Loucy (cell line): ENCODE measurements at regions not wholly inside any gene's neighbourhood (a gene's known extent, or its start where the extent isn't known, plus 50 kb on each side); places are given as distances from the start of the nearest gene placed in this dataset.
"Not testable (repeated sequence)": the region's sequence is repeated elsewhere in the genome, so short reads cannot be mapped to it uniquely, and the experiment has no call there.

Experiments used
- H2AFZ ChIP-seq: fragments of 200-600 bp; sonication (generic); 2 replicates; pipeline ENCODE4 v1.6.0; 2016; ENCODE audit warnings: antibody characterized with exemption, mild to moderate bottlenecking, low read length, moderate library complexity
- H3F3A ChIP-seq: fragments of 200-600 bp; 2 replicates; pipeline ENCODE4 v1.6.0; 2016; ENCODE audit warnings: antibody characterized with exemption, low read depth, mild to moderate bottlenecking
- H3K27me3 ChIP-seq: fragments of 200-600 bp; sonication (generic); 2 replicates; pipeline ENCODE4 v1.6.1; 2014; ENCODE audit warnings: low read length, mild to moderate bottlenecking; ENCODE audit not compliant: insufficient read depth, poor library complexity, severe bottlenecking
- H3K36me3 ChIP-seq: fragments of 200-600 bp; sonication (generic); 2 replicates; pipeline ENCODE4 v1.6.1; 2016; ENCODE audit warnings: low read length; ENCODE audit not compliant: insufficient read depth
- H3K4me1 ChIP-seq: fragments of 200-600 bp; sonication (generic); 2 replicates; pipeline ENCODE4 v1.5.1; 2014; ENCODE audit warnings: low read length, mild to moderate bottlenecking; ENCODE audit not compliant: insufficient read depth, poor library complexity, severe bottlenecking
- H3K4me2 ChIP-seq: fragments of 200-600 bp; sonication (generic); 2 replicates; pipeline ENCODE4 v1.6.0; 2014; ENCODE audit warnings: antibody characterized with exemption, low read length, low read depth, mild to moderate bottlenecking; ENCODE audit not compliant: poor library complexity, severe bottlenecking
- H3K4me3 ChIP-seq: fragments of 200-600 bp; sonication (generic); 2 replicates; pipeline ENCODE4 v1.5.1; 2014; ENCODE audit warnings: low read length, mild to moderate bottlenecking, mixed read lengths; ENCODE audit not compliant: poor library complexity, severe bottlenecking
- H3K79me2 ChIP-seq: fragments of 200-600 bp; sonication (generic); 2 replicates; pipeline ENCODE4 v1.6.1; 2014; ENCODE audit warnings: low read length; ENCODE audit not compliant: insufficient read depth
- H3K9ac ChIP-seq: fragments of 200-600 bp; sonication (generic); 2 replicates; pipeline ENCODE4 v1.6.0; 2014; ENCODE audit warnings: mild to moderate bottlenecking, low read depth, low read length, moderate library complexity; ENCODE audit not compliant: poor library complexity, severe bottlenecking
- H3K9me2 ChIP-seq: fragments of 200-600 bp; sonication (generic); replicated peaks from 2 replicates; pipeline ENCODE4 v1.6.1; 2016; ENCODE audit warnings: low read depth, low read length, mixed read lengths
- H3K9me3 ChIP-seq: fragments of 200-600 bp; sonication (generic); 2 replicates; pipeline ENCODE4 v1.6.1; 2014; ENCODE audit warnings: mild to moderate bottlenecking, antibody characterized with exemption, low read length, low read depth; ENCODE audit not compliant: insufficient read depth
- H4K20me1 ChIP-seq: fragments of 200-600 bp; sonication (generic); 2 replicates; pipeline ENCODE4 v1.6.0; 2014; ENCODE audit warnings: antibody characterized with exemption, low read length, mild to moderate bottlenecking; ENCODE audit not compliant: insufficient read depth, poor library complexity, severe bottlenecking
- EZH2phosphoT487 ChIP-seq: fragments of 200-600 bp; IDR thresholded peaks from 2 replicates; pipeline ENCODE4 v1.6.1; 2018; ENCODE audit warnings: antibody characterized with exemption, mild to moderate bottlenecking, moderate library complexity, borderline replicate concordance
- TF ChIP-seq, protein P1 (sequence below): fragments of 200-600 bp; sonication (generic); conservative IDR thresholded peaks from 2 replicates; pipeline ENCODE4 v1.5.1; 2014; ENCODE audit warnings: mild to moderate bottlenecking, antibody characterized with exemption, low read length

- H3K9me3 ChIP-seq = no peaks in the 10 kb centered on the region
- TF ChIP-seq, protein P1, sequence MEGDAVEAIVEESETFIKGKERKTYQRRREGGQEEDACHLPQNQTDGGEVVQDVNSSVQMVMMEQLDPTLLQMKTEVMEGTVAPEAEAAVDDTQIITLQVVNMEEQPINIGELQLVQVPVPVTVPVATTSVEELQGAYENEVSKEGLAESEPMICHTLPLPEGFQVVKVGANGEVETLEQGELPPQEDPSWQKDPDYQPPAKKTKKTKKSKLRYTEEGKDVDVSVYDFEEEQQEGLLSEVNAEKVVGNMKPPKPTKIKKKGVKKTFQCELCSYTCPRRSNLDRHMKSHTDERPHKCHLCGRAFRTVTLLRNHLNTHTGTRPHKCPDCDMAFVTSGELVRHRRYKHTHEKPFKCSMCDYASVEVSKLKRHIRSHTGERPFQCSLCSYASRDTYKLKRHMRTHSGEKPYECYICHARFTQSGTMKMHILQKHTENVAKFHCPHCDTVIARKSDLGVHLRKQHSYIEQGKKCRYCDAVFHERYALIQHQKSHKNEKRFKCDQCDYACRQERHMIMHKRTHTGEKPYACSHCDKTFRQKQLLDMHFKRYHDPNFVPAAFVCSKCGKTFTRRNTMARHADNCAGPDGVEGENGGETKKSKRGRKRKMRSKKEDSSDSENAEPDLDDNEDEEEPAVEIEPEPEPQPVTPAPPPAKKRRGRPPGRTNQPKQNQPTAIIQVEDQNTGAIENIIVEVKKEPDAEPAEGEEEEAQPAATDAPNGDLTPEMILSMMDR = no peak
- TF ChIP-seq EZH2phosphoT487 = no peak
- no peak overlapping the region for H3K4me2 ChIP-seq
- no peak overlapping the region for H3K9ac ChIP-seq
- H3K36me3 ChIP-seq = no peaks in the 10 kb centered on the region
- no peak overlapping the region for H3K4me3 ChIP-seq
- no peaks in the 10 kb centered on the region for H3K27me3 ChIP-seq
- no peaks in the 10 kb centered on the region for H4K20me1 ChIP-seq
- no peaks in the 10 kb centered on the region for H3K79me2 ChIP-seq
- H3K4me1 ChIP-seq = no peaks in the 10 kb centered on the region
- no peak overlapping the region for H2AFZ ChIP-seq
- no peaks in the 10 kb centered on the region for H3F3A ChIP-seq
- no peaks in the 10 kb centered on the region for H3K9me2 ChIP-seq
Observed at GRCh38 chr16:10265770-10266615, 83.8 kb upstream of the GRIN2A start.

- Histone ChIP-seq H3K79me2 (no peaks in the 10 kb centered on the region), H3K4me1 (no peaks in the 10 kb centered on the region), H3K4me3 (no peak overlapping the region), H3K9me2 (no peaks in the 10 kb centered on the region), H4K20me1 (no peaks in the 10 kb centered on the region), H3K9ac (no peak overlapping the region), H3K9me3 (no peaks in the 10 kb centered on the region), H3K4me2 (no peak overlapping the region), H2AFZ (no peak overlapping the region), H3F3A (no peaks in the 10 kb centered on the region), H3K27me3 (no peaks in the 10 kb centered on the region), H3K36me3 (no peaks in the 10 kb centered on the region)
- TF ChIP-seq, protein P1 = no peak
Observed at GRCh38 chr16:10266809-10267208, 84.6 kb upstream of the GRIN2A start.

- no peaks in the 10 kb centered on the region for H3K36me3 ChIP-seq
- no peaks in the 10 kb centered on the region for H3F3A ChIP-seq
- TF ChIP-seq EZH2phosphoT487 = no peak
- TF ChIP-seq, protein P1 = no peak
- H3K9ac ChIP-seq = no peak overlapping the region
- H3K9me3 ChIP-seq = no peaks in the 10 kb centered on the region
- no peaks in the 10 kb centered on the region for H3K9me2 ChIP-seq
- H3K4me1 ChIP-seq = no peaks in the 10 kb centered on the region
- H3K4me2 ChIP-seq = no peak overlapping the region
- H2AFZ ChIP-seq = no peak overlapping the region
- H3K79me2 ChIP-seq = no peaks in the 10 kb centered on the region
- no peak overlapping the region for H3K4me3 ChIP-seq
- no peaks in the 10 kb centered on the region for H3K27me3 ChIP-seq
- H4K20me1 ChIP-seq = no peaks in the 10 kb centered on the region
Observed at GRCh38 chr16:10269632-10270031, 87.4 kb upstream of the GRIN2A start.

DNA sequence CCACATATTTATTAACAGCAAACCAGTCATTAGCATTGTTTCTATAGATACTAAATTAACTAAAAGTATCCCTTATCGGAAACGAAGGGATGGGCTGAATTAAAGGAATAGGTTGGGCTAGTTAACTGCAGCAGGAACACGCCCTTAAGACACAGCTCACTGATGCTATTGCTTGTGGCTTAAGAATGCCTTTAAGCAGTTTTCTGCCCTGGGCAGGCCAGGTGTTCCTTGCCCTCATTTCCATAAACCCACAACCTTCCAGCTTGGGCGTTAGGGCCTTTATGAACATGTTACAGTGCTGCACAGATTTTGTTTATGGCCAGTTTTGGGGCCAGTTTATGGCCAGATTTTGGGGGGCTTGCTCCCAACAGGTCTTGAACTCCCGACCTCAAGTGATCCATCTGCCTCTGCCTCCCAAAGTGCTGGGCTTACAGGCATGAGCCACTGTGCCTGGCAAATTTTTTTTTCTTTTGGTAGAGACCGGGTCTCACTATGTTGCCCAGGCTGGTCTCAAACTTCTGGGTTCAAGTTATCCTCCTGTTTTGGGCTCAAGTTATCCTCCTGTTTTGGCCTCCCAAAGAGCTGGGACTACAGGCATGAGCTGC is 90.1 kb upstream of the GRIN2A start:
- not testable (repeated sequence) for H3K9me3 ChIP-seq, H3F3A ChIP-seq, H3K9me2 ChIP-seq, H3K9ac ChIP-seq, H4K20me1 ChIP-seq, H3K36me3 ChIP-seq, H3K27me3 ChIP-seq, H2AFZ ChIP-seq, H3K4me3 ChIP-seq, H3K4me2 ChIP-seq, H3K4me1 ChIP-seq, H3K79me2 ChIP-seq

GRCh38 chr16:10275214-10275996 is 93.2 kb upstream of the GRIN2A start:
- not testable (repeated sequence) for H3K36me3 ChIP-seq, H3K9me3 ChIP-seq, H3K4me1 ChIP-seq, H4K20me1 ChIP-seq, H3F3A ChIP-seq, H2AFZ ChIP-seq, H3K4me3 ChIP-seq, H3K4me2 ChIP-seq, H3K27me3 ChIP-seq, H3K9me2 ChIP-seq, H3K9ac ChIP-seq, H3K79me2 ChIP-seq
